ENCODE measurements at regions not wholly inside any gene's neighbourhood (a gene's known extent, or its start where the extent isn't known, plus 50 kb on each side); places are given as distances from the start of the nearest gene placed in this dataset.

DNA sequence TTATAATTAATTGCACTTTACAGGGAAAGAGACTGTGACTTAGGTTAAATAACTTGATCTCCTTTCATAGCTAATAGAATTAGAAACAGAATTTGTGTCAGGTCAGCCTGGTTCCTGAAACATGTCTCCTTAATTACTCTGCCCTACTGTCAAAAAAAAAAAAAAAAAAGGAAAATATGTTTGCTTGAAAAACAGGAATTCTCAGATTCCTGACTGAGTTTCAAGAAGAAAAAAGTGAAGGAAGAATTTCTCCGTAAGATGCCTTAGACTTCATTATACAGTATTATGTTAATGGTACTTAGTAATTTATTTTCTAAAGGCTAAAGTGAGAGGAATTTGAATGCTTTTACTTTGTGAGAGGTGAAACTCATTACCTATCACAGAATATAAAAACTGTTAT lies 118.4 kb upstream of the REG3G start:
- no peak for FAIRE-seq
- in situ Hi-C loops (cut with HindIII; ENCODE audit: extremely low pct_ligation_motif_present, low pct_unique_long_range_greater_than_20kb) (no loop called here), intact Hi-C loops (cut with micrococcal nuclease; ENCODE audit: unreplicated experiment) (no loop called here)
- TF ChIP-seq ZNF264 (CRISPR knock-in tag; IDR thresholded peaks at IDR 0.05) (no peak), ZNF761 (CRISPR knock-in tag; conservative IDR thresholded peaks at IDR 0.05) (no peak), NFYC (CRISPR knock-in tag; IDR thresholded peaks at IDR 0.05) (no peak), ZNF616 (CRISPR knock-in tag; IDR thresholded peaks at IDR 0.05; ENCODE audit: low read depth) (no peak), ZNF460 (CRISPR knock-in tag; IDR thresholded peaks at IDR 0.05; ENCODE audit: borderline replicate concordance) (no peak), ZSCAN9 (CRISPR knock-in tag; IDR thresholded peaks at IDR 0.05; ENCODE audit: borderline replicate concordance) (no peak), ZNF232 (CRISPR knock-in tag; IDR thresholded peaks at IDR 0.05; ENCODE audit: borderline replicate concordance) (no peak), JARID2 (CRISPR knock-in tag; IDR thresholded peaks at IDR 0.05; ENCODE audit: insufficient replicate concordance) (no peak), ZFP82 (CRISPR knock-in tag; IDR thresholded peaks at IDR 0.05; ENCODE audit: borderline replicate concordance) (no peak), SATB2 (CRISPR knock-in tag; IDR thresholded peaks at IDR 0.05) (no peak)
- TF ChIP-seq, protein P1, sequence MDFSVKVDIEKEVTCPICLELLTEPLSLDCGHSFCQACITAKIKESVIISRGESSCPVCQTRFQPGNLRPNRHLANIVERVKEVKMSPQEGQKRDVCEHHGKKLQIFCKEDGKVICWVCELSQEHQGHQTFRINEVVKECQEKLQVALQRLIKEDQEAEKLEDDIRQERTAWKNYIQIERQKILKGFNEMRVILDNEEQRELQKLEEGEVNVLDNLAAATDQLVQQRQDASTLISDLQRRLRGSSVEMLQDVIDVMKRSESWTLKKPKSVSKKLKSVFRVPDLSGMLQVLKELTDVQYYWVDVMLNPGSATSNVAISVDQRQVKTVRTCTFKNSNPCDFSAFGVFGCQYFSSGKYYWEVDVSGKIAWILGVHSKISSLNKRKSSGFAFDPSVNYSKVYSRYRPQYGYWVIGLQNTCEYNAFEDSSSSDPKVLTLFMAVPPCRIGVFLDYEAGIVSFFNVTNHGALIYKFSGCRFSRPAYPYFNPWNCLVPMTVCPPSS (IDR thresholded peaks at IDR 0.05): no peak
- Histone ChIP-seq H3K79me2 (ENCODE audit: insufficient read depth, low read length) (no peaks in the 10 kb centered on the region), H3K4me1 (ENCODE audit: insufficient read depth, low read length) (no peaks in the 10 kb centered on the region), H3K27ac (ENCODE audit: extremely low read length, insufficient read depth, low read length) (no peak overlapping the region), H2AFZ (ENCODE audit: low read length) (no peak overlapping the region), H3K4me3 (replicated peaks in 1 of 3; ENCODE audit: insufficient read depth in 1 of 3, low read depth in 2 of 3, low read length in 3 of 3) (no peak overlapping the region), H4K20me1 (ENCODE audit: insufficient read depth, low read length) (no peaks in the 10 kb centered on the region), H3K4me2 (ENCODE audit: low read depth, low read length) (no peak overlapping the region), H3K27me3 (ENCODE audit: control insufficient read depth in 1 of 2, insufficient read depth in 2 of 2, low read length in 2 of 2) (no peaks in the 10 kb centered on the region; a peak in 1 of 5 replicates), H3K36me3 (replicated peaks in 1 of 2; ENCODE audit: control insufficient read depth in 1 of 2, insufficient read depth in 2 of 2, low read length in 2 of 2) (no peaks in the 10 kb centered on the region), H3K9ac (ENCODE audit: insufficient read depth, low read depth, low read length) (no peak overlapping the region), H3K9me3 (ENCODE audit: low read length) (no peaks in the 10 kb centered on the region)
- 57% methylated on average over 1 of the region's 1 CpG for WGBS (ENCODE audit: low lambda C conversion rate)
- BruUV-seq (replicated peaks): no TSS peak
- CTCF ChIA-PET (ENCODE audit: low intra/inter-chr PET ratio, low total read pairs): no interaction called here
- no peak for ATAC-seq
- DNase-seq (ENCODE audit: low spot score): no peak
- POLR2A ChIA-PET: no interaction called here

Measured in HepG2 (cell line).